ENCODE measurements at regions not wholly inside any gene's neighbourhood (a gene's known extent, or its start where the extent isn't known, plus 50 kb on each side); places are given as distances from the start of the nearest gene placed in this dataset.

DNA sequence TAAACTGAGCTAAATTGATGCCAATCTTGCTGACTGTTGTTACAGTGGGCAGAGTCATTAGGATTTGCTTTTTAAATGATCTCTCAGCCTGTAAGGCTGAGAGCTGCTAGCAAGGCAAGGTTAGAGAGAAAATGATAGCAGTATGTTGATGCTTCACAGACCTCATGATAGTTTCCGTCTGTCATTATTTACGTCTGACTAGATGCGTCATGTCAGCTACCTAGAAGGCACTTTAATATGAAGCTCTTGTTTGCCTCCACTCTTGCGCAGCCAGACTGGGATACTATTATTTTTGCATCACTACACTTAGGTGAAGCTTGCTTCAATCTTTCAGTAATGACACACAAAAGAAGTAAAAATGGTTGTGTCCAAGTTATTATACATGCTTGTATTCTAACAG lies 313.8 kb downstream of the LNPK start:
- TF ChIP-seq, protein P1, sequence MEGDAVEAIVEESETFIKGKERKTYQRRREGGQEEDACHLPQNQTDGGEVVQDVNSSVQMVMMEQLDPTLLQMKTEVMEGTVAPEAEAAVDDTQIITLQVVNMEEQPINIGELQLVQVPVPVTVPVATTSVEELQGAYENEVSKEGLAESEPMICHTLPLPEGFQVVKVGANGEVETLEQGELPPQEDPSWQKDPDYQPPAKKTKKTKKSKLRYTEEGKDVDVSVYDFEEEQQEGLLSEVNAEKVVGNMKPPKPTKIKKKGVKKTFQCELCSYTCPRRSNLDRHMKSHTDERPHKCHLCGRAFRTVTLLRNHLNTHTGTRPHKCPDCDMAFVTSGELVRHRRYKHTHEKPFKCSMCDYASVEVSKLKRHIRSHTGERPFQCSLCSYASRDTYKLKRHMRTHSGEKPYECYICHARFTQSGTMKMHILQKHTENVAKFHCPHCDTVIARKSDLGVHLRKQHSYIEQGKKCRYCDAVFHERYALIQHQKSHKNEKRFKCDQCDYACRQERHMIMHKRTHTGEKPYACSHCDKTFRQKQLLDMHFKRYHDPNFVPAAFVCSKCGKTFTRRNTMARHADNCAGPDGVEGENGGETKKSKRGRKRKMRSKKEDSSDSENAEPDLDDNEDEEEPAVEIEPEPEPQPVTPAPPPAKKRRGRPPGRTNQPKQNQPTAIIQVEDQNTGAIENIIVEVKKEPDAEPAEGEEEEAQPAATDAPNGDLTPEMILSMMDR (conservative IDR thresholded peaks at IDR 0.05), result no peak
- no peak for TF ChIP-seq ZFX (IDR thresholded peaks at IDR 0.05)

Data from C4-2B (cell line).